GM23338 (cell line): ENCODE measurements at regions not wholly inside any gene's neighbourhood (a gene's known extent, or its start where the extent isn't known, plus 50 kb on each side); places are given as distances from the start of the nearest gene placed in this dataset.

Experiments
- ATAC-seq: fragments of 200-7000 bp; cut with Tn5 transposase; 3 replicates; pipeline ENCODE4 v1.9.1; 2020
- DNase-seq: peaks from one replicate; pipeline ENCODE4 v3.0.0-alpha.2; 2015; ENCODE audit warnings: low spot score
- H2AFZ ChIP-seq: fragments of 200-600 bp; sonication (generic); 2 replicates; pipeline ENCODE4 v1.8.0; 2016; ENCODE audit warnings: antibody characterized with exemption, mild to moderate bottlenecking, moderate library complexity
- H3F3A ChIP-seq: fragments of 200-600 bp; sonication (generic); replicated peaks from 2 replicates; pipeline ENCODE4 v1.8.0; 2017; ENCODE audit warnings: antibody characterized with exemption, mixed run types, low read depth
- H3K27ac ChIP-seq: fragments of 200-600 bp; sonication (generic); 2 replicates; pipeline ENCODE4 v1.6.1; 2016; ENCODE audit warnings: low read depth
- H3K27me3 ChIP-seq: fragments of 200-600 bp; sonication (generic); 2 replicates; pipeline ENCODE4 v1.8.0; 2016; ENCODE audit warnings: mild to moderate bottlenecking, mixed run types, moderate library complexity; ENCODE audit not compliant: insufficient read depth
- H3K36me3 ChIP-seq: fragments of 200-600 bp; sonication (generic); 2 replicates; pipeline ENCODE4 v1.8.0; 2016; ENCODE audit warnings: mild to moderate bottlenecking; ENCODE audit not compliant: insufficient read depth
- H3K4me1 ChIP-seq: fragments of 200-600 bp; sonication (generic); 2 replicates; pipeline ENCODE4 v1.8.0; 2016; ENCODE audit warnings: mild to moderate bottlenecking, moderate library complexity; ENCODE audit not compliant: insufficient read depth
- H3K4me2 ChIP-seq: fragments of 200-600 bp; sonication (generic); 2 replicates; pipeline ENCODE4 v1.7.1; 2017; ENCODE audit warnings: mixed run types
- H3K4me3 ChIP-seq: fragments of 200-600 bp; sonication (generic); 2 replicates; pipeline ENCODE4 v1.6.1; 2016; ENCODE audit warnings: mixed run types
- H3K79me2 ChIP-seq: fragments of 200-600 bp; sonication (generic); replicated peaks from 2 replicates; pipeline ENCODE4 v1.8.0; 2017; ENCODE audit warnings: mild to moderate bottlenecking; ENCODE audit not compliant: insufficient read depth
- H3K9me2 ChIP-seq: fragments of 200-600 bp; sonication (generic); 2 replicates; pipeline ENCODE4 v1.8.0; 2017; ENCODE audit not compliant: insufficient read depth
- H4K20me1 ChIP-seq: fragments of 200-600 bp; sonication (generic); replicated peaks from 2 replicates; pipeline ENCODE4 v1.8.0; 2017; ENCODE audit warnings: mild to moderate bottlenecking; ENCODE audit not compliant: insufficient read depth
- H3K27ac Mint-ChIP-seq: 2 replicates; pipeline ENCODE4 v1.8.0; 2020; ENCODE audit warnings: inconsistent platforms, mild to moderate bottlenecking, moderate library complexity, mixed read lengths
- H3K27me3 Mint-ChIP-seq: 3 replicates; pipeline ENCODE4 v1.8.0; 2022; ENCODE audit warnings: low read depth, mild to moderate bottlenecking, moderate library complexity, mixed read lengths, inconsistent platforms; ENCODE audit not compliant: insufficient read depth, poor library complexity
- H3K36me3 Mint-ChIP-seq: 3 replicates; pipeline ENCODE4 v1.8.0; 2021; ENCODE audit warnings: low read depth, mild to moderate bottlenecking, inconsistent platforms, moderate library complexity, mixed read lengths
- H3K4me1 Mint-ChIP-seq: 3 replicates; pipeline ENCODE4 v1.8.0; 2020; ENCODE audit warnings: mild to moderate bottlenecking, inconsistent platforms, mixed read lengths
- H3K4me3 Mint-ChIP-seq: 3 replicates; pipeline ENCODE4 v1.8.0; 2021; ENCODE audit warnings: moderate library complexity, mild to moderate bottlenecking, inconsistent platforms, mixed read lengths
- H3K9me3 Mint-ChIP-seq: 3 replicates; pipeline ENCODE4 v1.8.0; 2020; ENCODE audit warnings: moderate library complexity, mild to moderate bottlenecking, inconsistent platforms, mixed read lengths
- EZH2 ChIP-seq: fragments of 200-600 bp; sonication (generic); IDR thresholded peaks from one replicate; pipeline ENCODE4 v1.8.0; 2017; ENCODE audit warnings: antibody characterized with exemption, mild to moderate bottlenecking, low read depth; ENCODE audit not compliant: unreplicated experiment
- NANOG ChIP-seq: IDR thresholded peaks from 2 replicates; pipeline ENCODE4 v1.6.1; 2016; ENCODE audit warnings: antibody characterized with exemption, borderline replicate concordance
- ZNF114 ChIP-seq: fragments of 250-450 bp; sonication (Bioruptor Pico); IDR thresholded peaks from 2 replicates; pipeline ENCODE4 v1.5.0; 2020; ENCODE audit warnings: mild to moderate bottlenecking, moderate library complexity
- ZNF331 ChIP-seq: fragments of 250-450 bp; sonication (Bioruptor Pico); IDR thresholded peaks from 2 replicates; pipeline ENCODE4 v1.5.0; 2020; ENCODE audit warnings: low read depth, mild to moderate bottlenecking, moderate library complexity
- TF ChIP-seq, protein P1 (sequence below): IDR thresholded peaks from 2 replicates; pipeline ENCODE4 v1.6.1; 2016; ENCODE audit warnings: antibody characterized with exemption
- TF ChIP-seq, protein P2 (sequence below): fragments of 250-450 bp; sonication (Bioruptor Pico); IDR thresholded peaks from 2 replicates; pipeline ENCODE4 v1.5.0; 2020; ENCODE audit warnings: mild to moderate bottlenecking, moderate library complexity

DNA sequence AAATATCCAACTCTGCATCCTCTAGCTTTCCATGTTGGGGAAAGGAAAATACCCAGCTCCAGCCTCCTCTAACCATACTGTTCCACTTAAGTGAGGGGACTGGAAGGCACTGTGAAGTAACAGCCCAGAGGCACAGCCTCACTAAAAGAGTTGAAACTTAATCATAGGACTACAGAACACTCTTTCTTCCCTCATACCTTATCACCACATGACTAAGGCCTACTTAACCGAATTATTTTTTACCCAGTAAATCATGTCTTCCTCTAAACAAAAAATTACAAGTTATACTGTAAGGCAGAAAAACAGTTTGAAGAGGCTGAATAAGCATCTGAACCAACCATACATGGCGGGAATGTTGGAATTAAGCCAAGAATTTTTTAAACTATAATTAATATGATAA, 207.4 kb upstream of the MME start:
- Mint-ChIP-seq H3K36me3 (no peaks in the 10 kb centered on the region), H3K27ac (no peak overlapping the region), H3K4me3 (no peak overlapping the region), H3K27me3 (no peaks in the 10 kb centered on the region), H3K9me3 (no peaks in the 10 kb centered on the region), H3K4me1 (no peaks in the 10 kb centered on the region)
- Histone ChIP-seq H3K36me3 (no peaks in the 10 kb centered on the region), H3K79me2 (no peaks in the 10 kb centered on the region), H3K4me3 (no peak overlapping the region), H3K4me2 (no peak overlapping the region), H3K27me3 (no peaks in the 10 kb centered on the region), H3K27ac (no peak overlapping the region), H2AFZ (peak overlapping the region; percentile 83; the same call in 1 of the 2 replicates), H3F3A (no peaks in the 10 kb centered on the region), H3K9me2 (no peaks in the 10 kb centered on the region), H4K20me1 (no peaks in the 10 kb centered on the region), H3K4me1 (no peaks in the 10 kb centered on the region)
- no peak for ATAC-seq
- TF ChIP-seq EZH2 (no peak), ZNF331 (CRISPR knock-in tag) (no peak), ZNF114 (CRISPR knock-in tag) (no peak), NANOG (no peak)
- TF ChIP-seq, protein P1, sequence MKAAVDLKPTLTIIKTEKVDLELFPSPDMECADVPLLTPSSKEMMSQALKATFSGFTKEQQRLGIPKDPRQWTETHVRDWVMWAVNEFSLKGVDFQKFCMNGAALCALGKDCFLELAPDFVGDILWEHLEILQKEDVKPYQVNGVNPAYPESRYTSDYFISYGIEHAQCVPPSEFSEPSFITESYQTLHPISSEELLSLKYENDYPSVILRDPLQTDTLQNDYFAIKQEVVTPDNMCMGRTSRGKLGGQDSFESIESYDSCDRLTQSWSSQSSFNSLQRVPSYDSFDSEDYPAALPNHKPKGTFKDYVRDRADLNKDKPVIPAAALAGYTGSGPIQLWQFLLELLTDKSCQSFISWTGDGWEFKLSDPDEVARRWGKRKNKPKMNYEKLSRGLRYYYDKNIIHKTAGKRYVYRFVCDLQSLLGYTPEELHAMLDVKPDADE = no peak
- TF ChIP-seq, protein P2, sequence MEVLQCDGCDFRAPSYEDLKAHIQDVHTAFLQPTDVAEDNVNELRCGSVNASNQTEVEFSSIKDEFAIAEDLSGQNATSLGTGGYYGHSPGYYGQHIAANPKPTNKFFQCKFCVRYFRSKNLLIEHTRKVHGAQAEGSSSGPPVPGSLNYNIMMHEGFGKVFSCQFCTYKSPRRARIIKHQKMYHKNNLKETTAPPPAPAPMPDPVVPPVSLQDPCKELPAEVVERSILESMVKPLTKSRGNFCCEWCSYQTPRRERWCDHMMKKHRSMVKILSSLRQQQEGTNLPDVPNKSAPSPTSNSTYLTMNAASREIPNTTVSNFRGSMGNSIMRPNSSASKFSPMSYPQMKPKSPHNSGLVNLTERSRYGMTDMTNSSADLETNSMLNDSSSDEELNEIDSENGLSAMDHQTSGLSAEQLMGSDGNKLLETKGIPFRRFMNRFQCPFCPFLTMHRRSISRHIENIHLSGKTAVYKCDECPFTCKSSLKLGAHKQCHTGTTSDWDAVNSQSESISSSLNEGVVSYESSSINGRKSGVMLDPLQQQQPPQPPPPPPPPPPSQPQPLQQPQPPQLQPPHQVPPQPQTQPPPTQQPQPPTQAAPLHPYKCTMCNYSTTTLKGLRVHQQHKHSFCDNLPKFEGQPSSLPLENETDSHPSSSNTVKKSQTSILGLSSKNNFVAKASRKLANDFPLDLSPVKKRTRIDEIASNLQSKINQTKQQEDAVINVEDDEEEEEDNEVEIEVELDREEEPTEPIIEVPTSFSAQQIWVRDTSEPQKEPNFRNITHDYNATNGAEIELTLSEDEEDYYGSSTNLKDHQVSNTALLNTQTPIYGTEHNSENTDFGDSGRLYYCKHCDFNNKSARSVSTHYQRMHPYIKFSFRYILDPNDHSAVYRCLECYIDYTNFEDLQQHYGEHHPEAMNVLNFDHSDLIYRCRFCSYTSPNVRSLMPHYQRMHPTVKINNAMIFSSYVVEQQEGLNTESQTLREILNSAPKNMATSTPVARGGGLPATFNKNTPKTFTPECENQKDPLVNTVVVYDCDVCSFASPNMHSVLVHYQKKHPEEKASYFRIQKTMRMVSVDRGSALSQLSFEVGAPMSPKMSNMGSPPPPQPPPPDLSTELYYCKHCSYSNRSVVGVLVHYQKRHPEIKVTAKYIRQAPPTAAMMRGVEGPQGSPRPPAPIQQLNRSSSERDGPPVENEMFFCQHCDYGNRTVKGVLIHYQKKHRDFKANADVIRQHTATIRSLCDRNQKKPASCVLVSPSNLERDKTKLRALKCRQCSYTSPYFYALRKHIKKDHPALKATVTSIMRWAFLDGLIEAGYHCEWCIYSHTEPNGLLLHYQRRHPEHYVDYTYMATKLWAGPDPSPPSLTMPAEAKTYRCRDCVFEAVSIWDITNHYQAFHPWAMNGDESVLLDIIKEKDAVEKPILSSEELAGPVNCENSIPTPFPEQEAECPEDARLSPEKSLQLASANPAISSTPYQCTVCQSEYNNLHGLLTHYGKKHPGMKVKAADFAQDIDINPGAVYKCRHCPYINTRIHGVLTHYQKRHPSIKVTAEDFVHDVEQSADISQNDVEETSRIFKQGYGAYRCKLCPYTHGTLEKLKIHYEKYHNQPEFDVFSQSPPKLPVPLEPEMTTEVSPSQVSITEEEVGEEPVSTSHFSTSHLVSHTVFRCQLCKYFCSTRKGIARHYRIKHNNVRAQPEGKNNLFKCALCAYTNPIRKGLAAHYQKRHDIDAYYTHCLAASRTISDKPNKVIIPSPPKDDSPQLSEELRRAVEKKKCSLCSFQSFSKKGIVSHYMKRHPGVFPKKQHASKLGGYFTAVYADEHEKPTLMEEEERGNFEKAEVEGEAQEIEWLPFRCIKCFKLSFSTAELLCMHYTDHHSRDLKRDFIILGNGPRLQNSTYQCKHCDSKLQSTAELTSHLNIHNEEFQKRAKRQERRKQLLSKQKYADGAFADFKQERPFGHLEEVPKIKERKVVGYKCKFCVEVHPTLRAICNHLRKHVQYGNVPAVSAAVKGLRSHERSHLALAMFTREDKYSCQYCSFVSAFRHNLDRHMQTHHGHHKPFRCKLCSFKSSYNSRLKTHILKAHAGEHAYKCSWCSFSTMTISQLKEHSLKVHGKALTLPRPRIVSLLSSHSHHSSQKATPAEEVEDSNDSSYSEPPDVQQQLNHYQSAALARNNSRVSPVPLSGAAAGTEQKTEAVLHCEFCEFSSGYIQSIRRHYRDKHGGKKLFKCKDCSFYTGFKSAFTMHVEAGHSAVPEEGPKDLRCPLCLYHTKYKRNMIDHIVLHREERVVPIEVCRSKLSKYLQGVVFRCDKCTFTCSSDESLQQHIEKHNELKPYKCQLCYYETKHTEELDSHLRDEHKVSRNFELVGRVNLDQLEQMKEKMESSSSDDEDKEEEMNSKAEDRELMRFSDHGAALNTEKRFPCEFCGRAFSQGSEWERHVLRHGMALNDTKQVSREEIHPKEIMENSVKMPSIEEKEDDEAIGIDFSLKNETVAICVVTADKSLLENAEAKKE (CRISPR knock-in tag) = no peak
- DNase-seq = no peak
